ENCODE measurements at regions not wholly inside any gene's neighbourhood (a gene's known extent, or its start where the extent isn't known, plus 50 kb on each side); places are given as distances from the start of the nearest gene placed in this dataset.

- TF ChIP-seq ZNF691 (CRISPR knock-in tag; IDR thresholded peaks at IDR 0.05; ENCODE audit: borderline replicate concordance, low read depth) (no peak), ZNF674 (CRISPR knock-in tag; IDR thresholded peaks at IDR 0.05; ENCODE audit: low read depth) (no peak), REXO4 (CRISPR knock-in tag; IDR thresholded peaks at IDR 0.05; ENCODE audit: borderline replicate concordance) (no peak), ZHX1 (CRISPR knock-in tag; IDR thresholded peaks at IDR 0.05; ENCODE audit: low read depth) (no peak), TBP (CRISPR knock-in tag; IDR thresholded peaks at IDR 0.05) (no peak), ESRRA (CRISPR knock-in tag; IDR thresholded peaks at IDR 0.05; ENCODE audit: low read depth) (no peak)
These were observed 209.9 kb downstream of the TDRD15 start (continued) for GRCh38 chr2:21333684-21334083.

- ChIA-PET POLR2A (no interaction called here), CTCF (ENCODE audit: low intra/inter-chr PET ratio, low total read pairs) (no interaction called here)
- intact Hi-C loops (cut with micrococcal nuclease; ENCODE audit: unreplicated experiment) (no loop called here), in situ Hi-C loops (cut with HindIII; ENCODE audit: extremely low pct_ligation_motif_present, low pct_unique_long_range_greater_than_20kb) (no loop called here)
- FAIRE-seq (no peak), ATAC-seq (no peak), DNase-seq (ENCODE audit: low spot score) (no peak)
- TF ChIP-seq CEBPB (IDR thresholded peaks at IDR 0.05; ENCODE audit: borderline replicate concordance, low read depth, low read length): peak; percentile 39; the same call in 1 of the 2 replicates
- peak in 1 of 2 experiments; percentile 18; a peak in 1 of 4 replicates for TF ChIP-seq ATF4 (CRISPR knock-in tag; IDR thresholded peaks at IDR 0.05)
- no peak for TF ChIP-seq ZNF224 (CRISPR knock-in tag; IDR thresholded peaks at IDR 0.05)
- TF ChIP-seq FOXM1 (CRISPR knock-in tag; IDR thresholded peaks at IDR 0.05): no peak
- TF ChIP-seq ATF7 (IDR thresholded peaks at IDR 0.05): peak; percentile 61; the same call in 1 of the 2 replicates
- TF ChIP-seq ATF7 (CRISPR knock-in tag; IDR thresholded peaks at IDR 0.05): no peak
- no peak for TF ChIP-seq ZNF235 (CRISPR knock-in tag; IDR thresholded peaks at IDR 0.05; ENCODE audit: borderline replicate concordance)
- Histone ChIP-seq H3K4me2 (ENCODE audit: low read depth, low read length) (no peak overlapping the region), H3K27ac (ENCODE audit: extremely low read length, insufficient read depth, low read length) (no peak overlapping the region), H4K20me1 (ENCODE audit: insufficient read depth, low read length) (no peaks in the 10 kb centered on the region), H3K79me2 (ENCODE audit: insufficient read depth, low read length) (no peaks in the 10 kb centered on the region), H3K9me3 (ENCODE audit: low read length) (no peaks in the 10 kb centered on the region), H3K9ac (ENCODE audit: insufficient read depth, low read depth, low read length) (no peak overlapping the region), H3K4me1 (ENCODE audit: insufficient read depth, low read length) (0 out of 2 replicates have a peak, but pooled peaks cover 7% of the 10 kb centered on the region), H3K27me3 (ENCODE audit: control insufficient read depth in 1 of 2, insufficient read depth in 2 of 2, low read length in 2 of 2) (peaks cover 0 to 6% of the 10 kb centered on the region in 2 experiments; a peak in 1 of 5 replicates), H3K4me3 (replicated peaks in 1 of 3; ENCODE audit: insufficient read depth in 1 of 3, low read depth in 2 of 3, low read length in 3 of 3) (no peak overlapping the region), H3K36me3 (replicated peaks in 1 of 2; ENCODE audit: control insufficient read depth in 1 of 2, insufficient read depth in 2 of 2, low read length in 2 of 2) (no peaks in the 10 kb centered on the region), H2AFZ (ENCODE audit: low read length) (no peak overlapping the region)
- BruUV-seq (replicated peaks): no TSS peak
- WGBS (ENCODE audit: low lambda C conversion rate): 11% methylated on average over 2 of the region's 2 CpGs
These were observed 223.2 kb downstream of the TDRD15 start for GRCh38 chr2:21346984-21347383.

Measured in HepG2 (cell line).